ENCODE measurements at regions not wholly inside any gene's neighbourhood (a gene's known extent, or its start where the extent isn't known, plus 50 kb on each side); places are given as distances from the start of the nearest gene placed in this dataset.
"Not testable (repeated sequence)": the region's sequence is repeated elsewhere in the genome, so short reads cannot be mapped to it uniquely, and the experiment has no call there.

DNA sequence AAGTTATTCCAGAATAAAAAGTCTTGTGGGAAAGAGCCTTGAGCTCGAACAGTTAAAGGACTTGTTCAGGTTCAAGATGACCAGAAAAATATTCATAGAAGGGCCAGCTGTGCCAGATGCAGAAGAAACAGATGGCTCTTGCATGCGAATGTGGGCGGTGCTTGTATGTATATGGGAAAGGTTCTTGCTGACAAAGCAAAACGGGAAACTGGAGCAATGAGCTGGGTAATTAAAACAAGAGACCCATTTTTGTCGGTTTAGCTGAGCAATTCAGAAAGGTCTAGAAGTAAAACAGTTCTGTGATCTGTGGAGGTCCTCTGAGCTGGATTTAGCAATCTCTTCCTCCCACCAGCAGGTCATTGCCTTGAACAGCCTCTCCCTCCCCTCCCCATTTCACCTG, 107.2 kb upstream of the MARK1 start:
- WGBS, 2 donors = 37 to 61% methylated on average over 5 of the region's 5 CpGs
- DNase-seq = no peak
- intact Hi-C loops (cut with DNase I) = no loop called here
- Histone ChIP-seq H3K36me3 (no peaks in the 10 kb centered on the region), H3K9me3 (no peaks in the 10 kb centered on the region), H3K4me1 (no peaks in the 10 kb centered on the region), H3K27me3 (no peaks in the 10 kb centered on the region), H3K27ac (no peak overlapping the region), H3K4me3 (no peak overlapping the region)
- no peak for TF ChIP-seq CTCF (IDR thresholded peaks at IDR 0.05)
- TF ChIP-seq POLR2A (IDR thresholded peaks at IDR 0.05) = no peak

GRCh38 chr1:220412382-220412781, 115.6 kb upstream of the MARK1 start:
- H3K27me3 ChIP-seq; intact Hi-C loops (cut with DNase I); H3K27ac ChIP-seq; H3K36me3 ChIP-seq; H3K4me1 ChIP-seq; H3K9me3 ChIP-seq; DNase-seq; H3K4me3 ChIP-seq: not testable (repeated sequence)
- WGBS, 2 donors = 94% methylated on average over 3 of the region's 19 CpGs; no CpG with 5 or more reads in 1 of the 2 donors

GRCh38 chr1:220410611-220411010, 117.3 kb upstream of the MARK1 start:
- no peaks in the 10 kb centered on the region for H3K9me3 ChIP-seq
- intact Hi-C loops (cut with DNase I) = no loop called here
- no peak for TF ChIP-seq POLR2A (IDR thresholded peaks at IDR 0.05)
- no peak for TF ChIP-seq CTCF (IDR thresholded peaks at IDR 0.05)
- WGBS, 2 donors = 32 to 37% methylated on average over 7 of the region's 7 CpGs
- no peaks in the 10 kb centered on the region for H3K4me1 ChIP-seq
- H3K27me3 ChIP-seq = peaks cover 0 to 5% (median 0%) of the 10 kb centered on the region in 4 donors
- no peak for DNase-seq
- no peaks in the 10 kb centered on the region for H3K36me3 ChIP-seq
- H3K27ac ChIP-seq = no peak overlapping the region
- H3K4me3 ChIP-seq = no peak overlapping the region

- TF ChIP-seq POLR2A (IDR thresholded peaks at IDR 0.05) (no peak), CTCF (IDR thresholded peaks at IDR 0.05) (no peak)
- peaks cover 0 to 5% (median 0%) of the 10 kb centered on the region in 4 donors for H3K27me3 ChIP-seq
- H3K36me3 ChIP-seq = no peaks in the 10 kb centered on the region
- WGBS, 2 donors = 70 to 72% methylated on average over 13 of the region's 13 CpGs
- H3K4me3 ChIP-seq = no peak overlapping the region
- no peaks in the 10 kb centered on the region for H3K4me1 ChIP-seq
- intact Hi-C loops (cut with DNase I) = no loop called here
- no peaks in the 10 kb centered on the region for H3K9me3 ChIP-seq
- no peak overlapping the region for H3K27ac ChIP-seq
- no peak for DNase-seq
Measured at GRCh38 chr1:220409771-220410595, 118.0 kb upstream of the MARK1 start.

DNA sequence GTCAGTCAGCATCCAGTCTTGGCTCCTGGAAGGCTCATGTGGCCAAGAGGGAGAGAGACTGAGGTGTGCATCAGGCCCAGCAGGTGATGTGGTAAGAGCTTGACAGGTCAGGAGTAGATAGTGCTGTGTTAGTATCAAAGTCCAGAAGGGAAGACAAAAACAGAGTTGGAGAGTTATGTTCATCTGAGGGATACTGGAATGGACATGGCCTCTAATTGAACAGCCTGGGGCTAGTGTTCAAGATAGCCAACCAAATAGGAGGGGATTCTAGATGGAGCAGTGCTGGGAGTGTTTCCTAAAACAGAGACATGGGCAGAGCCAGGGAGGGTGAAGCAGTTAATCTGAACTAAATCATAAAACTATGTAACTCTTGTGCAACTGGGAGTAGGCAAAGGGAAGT, 120.7 kb upstream of the MARK1 start:
- no peak overlapping the region for H3K27ac ChIP-seq
- no peaks in the 10 kb centered on the region for H3K36me3 ChIP-seq
- intact Hi-C loops (cut with DNase I) = no loop called here
- peaks cover 0 to 11% (median 0%) of the 10 kb centered on the region in 4 donors for H3K27me3 ChIP-seq
- H3K4me3 ChIP-seq = no peak overlapping the region
- H3K4me1 ChIP-seq = no peaks in the 10 kb centered on the region
- no peak for TF ChIP-seq POLR2A (IDR thresholded peaks at IDR 0.05)
- TF ChIP-seq CTCF (IDR thresholded peaks at IDR 0.05) = no peak
- no peaks in the 10 kb centered on the region for H3K9me3 ChIP-seq
- no peak for DNase-seq

Data from esophagus squamous epithelium (tissue), 5 donors.